ENCODE measurements at regions not wholly inside any gene's neighbourhood (a gene's known extent, or its start where the extent isn't known, plus 50 kb on each side); places are given as distances from the start of the nearest gene placed in this dataset.

DNA sequence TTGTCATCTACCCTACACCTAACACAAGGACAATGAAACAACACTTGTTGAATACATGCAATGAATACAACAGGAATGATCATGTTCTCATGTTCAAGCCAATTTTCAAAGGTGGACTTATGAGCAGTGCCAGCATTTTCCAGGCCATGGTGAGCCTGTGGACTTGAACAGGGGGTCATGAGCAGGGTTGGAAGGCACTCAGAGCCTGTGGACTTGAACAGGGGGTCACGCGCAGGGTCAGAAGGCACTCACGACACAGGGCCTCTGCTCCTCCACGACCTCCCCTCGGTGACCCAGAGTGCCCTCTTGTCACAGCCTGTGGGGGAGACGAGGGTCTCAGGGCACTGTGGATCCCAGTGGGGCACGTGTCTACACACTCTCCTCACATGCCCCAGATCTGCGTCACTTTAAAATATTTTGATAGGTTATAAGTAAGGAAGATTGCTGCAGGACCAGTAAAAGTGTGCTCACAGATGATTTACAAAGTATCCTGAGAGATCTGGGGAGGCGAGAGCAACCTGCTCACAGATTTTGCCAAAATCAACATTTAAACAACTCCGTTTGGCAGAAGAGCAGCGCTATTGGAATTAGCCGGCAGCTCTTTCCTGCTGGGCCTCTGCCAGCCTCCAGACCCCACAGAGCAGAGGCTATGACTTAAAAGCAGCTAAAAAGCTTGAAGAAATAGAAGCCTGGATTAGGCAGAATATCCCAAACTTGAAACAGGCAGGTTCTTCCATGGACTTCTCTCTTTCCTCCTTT, 121.9 kb downstream of the TMEM18 start:
- peaks cover 3% of the 10 kb centered on the region for H3K27me3 ChIP-seq (ENCODE audit: insufficient read depth, low read depth, severe bottlenecking)
- TF ChIP-seq, protein P1, sequence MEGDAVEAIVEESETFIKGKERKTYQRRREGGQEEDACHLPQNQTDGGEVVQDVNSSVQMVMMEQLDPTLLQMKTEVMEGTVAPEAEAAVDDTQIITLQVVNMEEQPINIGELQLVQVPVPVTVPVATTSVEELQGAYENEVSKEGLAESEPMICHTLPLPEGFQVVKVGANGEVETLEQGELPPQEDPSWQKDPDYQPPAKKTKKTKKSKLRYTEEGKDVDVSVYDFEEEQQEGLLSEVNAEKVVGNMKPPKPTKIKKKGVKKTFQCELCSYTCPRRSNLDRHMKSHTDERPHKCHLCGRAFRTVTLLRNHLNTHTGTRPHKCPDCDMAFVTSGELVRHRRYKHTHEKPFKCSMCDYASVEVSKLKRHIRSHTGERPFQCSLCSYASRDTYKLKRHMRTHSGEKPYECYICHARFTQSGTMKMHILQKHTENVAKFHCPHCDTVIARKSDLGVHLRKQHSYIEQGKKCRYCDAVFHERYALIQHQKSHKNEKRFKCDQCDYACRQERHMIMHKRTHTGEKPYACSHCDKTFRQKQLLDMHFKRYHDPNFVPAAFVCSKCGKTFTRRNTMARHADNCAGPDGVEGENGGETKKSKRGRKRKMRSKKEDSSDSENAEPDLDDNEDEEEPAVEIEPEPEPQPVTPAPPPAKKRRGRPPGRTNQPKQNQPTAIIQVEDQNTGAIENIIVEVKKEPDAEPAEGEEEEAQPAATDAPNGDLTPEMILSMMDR (IDR thresholded peaks at IDR 0.05; ENCODE audit: low read depth, low read length): no peak
- H3K36me3 ChIP-seq: no peaks in the 10 kb centered on the region
- no peak overlapping the region for H3K27ac ChIP-seq
- no peak overlapping the region for H3K4me3 ChIP-seq (ENCODE audit: low read depth, low read length)
- no peaks in the 10 kb centered on the region for H3K9me3 ChIP-seq (ENCODE audit: severe bottlenecking)
- DNase-seq: no peak

DNA sequence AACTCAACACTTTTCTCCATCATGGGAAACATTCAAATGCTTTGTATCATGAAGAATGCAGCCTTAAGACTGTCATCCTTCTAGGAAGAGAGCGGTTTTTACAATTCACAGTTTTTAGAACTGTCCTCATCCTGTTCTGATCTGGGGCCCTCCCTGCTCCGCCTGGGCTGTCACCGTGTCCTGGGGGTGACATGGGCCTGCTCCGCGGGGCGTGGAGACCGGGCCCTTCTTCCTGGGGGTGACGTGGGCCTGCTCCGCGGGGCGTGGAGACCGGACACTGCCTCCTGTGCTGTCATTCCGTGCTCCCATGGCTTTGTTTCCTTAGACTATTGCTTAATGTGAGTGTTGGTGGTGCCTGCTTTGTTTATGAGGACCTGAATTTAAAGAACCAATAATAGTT, 122.8 kb downstream of the TMEM18 start:
- no peak overlapping the region for H3K4me3 ChIP-seq (ENCODE audit: low read depth, low read length)
- TF ChIP-seq, protein P1 (IDR thresholded peaks at IDR 0.05; ENCODE audit: low read depth, low read length): no peak
- H3K27me3 ChIP-seq (ENCODE audit: insufficient read depth, low read depth, severe bottlenecking): peaks cover 3% of the 10 kb centered on the region
- H3K36me3 ChIP-seq: no peaks in the 10 kb centered on the region
- no peak for DNase-seq
- H3K27ac ChIP-seq: no peak overlapping the region
- no peaks in the 10 kb centered on the region for H3K9me3 ChIP-seq (ENCODE audit: severe bottlenecking)

- H3K27ac ChIP-seq: no peak overlapping the region
- TF ChIP-seq, protein P1 (IDR thresholded peaks at IDR 0.05; ENCODE audit: low read depth, low read length): no peak
- no peak overlapping the region for H3K4me3 ChIP-seq (ENCODE audit: low read depth, low read length)
- H3K27me3 ChIP-seq (ENCODE audit: insufficient read depth, low read depth, severe bottlenecking): no peaks in the 10 kb centered on the region
- no peak for DNase-seq
- H3K9me3 ChIP-seq (ENCODE audit: severe bottlenecking): no peaks in the 10 kb centered on the region
- H3K36me3 ChIP-seq: no peaks in the 10 kb centered on the region
Measured at GRCh38 chr2:552906-553305, 124.3 kb downstream of the TMEM18 start.

- Histone ChIP-seq H3K27ac (no peak overlapping the region), H3K36me3 (no peaks in the 10 kb centered on the region), H3K27me3 (ENCODE audit: insufficient read depth, low read depth, severe bottlenecking) (no peaks in the 10 kb centered on the region), H3K4me3 (ENCODE audit: low read depth, low read length) (no peak overlapping the region), H3K9me3 (ENCODE audit: severe bottlenecking) (no peaks in the 10 kb centered on the region)
- no peak for DNase-seq
- TF ChIP-seq, protein P1 (IDR thresholded peaks at IDR 0.05; ENCODE audit: low read depth, low read length): no peak
Measured at GRCh38 chr2:551621-552020, 125.6 kb downstream of the TMEM18 start.

GRCh38 chr2:550860-551567, 126.2 kb downstream of the TMEM18 start:
- Histone ChIP-seq H3K9me3 (ENCODE audit: severe bottlenecking) (no peaks in the 10 kb centered on the region), H3K36me3 (no peaks in the 10 kb centered on the region), H3K4me3 (ENCODE audit: low read depth, low read length) (no peak overlapping the region), H3K27ac (no peak overlapping the region), H3K27me3 (ENCODE audit: insufficient read depth, low read depth, severe bottlenecking) (no peaks in the 10 kb centered on the region)
- TF ChIP-seq, protein P1 (IDR thresholded peaks at IDR 0.05; ENCODE audit: low read depth, low read length): no peak
- no peak for DNase-seq

Data from WERI-Rb-1 (cell line).